ENCODE measurements at regions not wholly inside any gene's neighbourhood (a gene's known extent, or its start where the extent isn't known, plus 50 kb on each side); places are given as distances from the start of the nearest gene placed in this dataset.

- DNase-seq (ENCODE audit: low spot score) (peak; percentile 78), ATAC-seq (peak; percentile 98)
- 0 out of 2 replicates have a peak overlapping the region, but pooled peaks have one; percentile 6 for H3K4me3 Mint-ChIP-seq
- ChIA-PET POLR2A (no interaction called here), CTCF (no interaction called here)
- H3K4me1 Mint-ChIP-seq: peaks cover 33% of the 10 kb centered on the region
- peaks cover 27% of the 10 kb centered on the region for H3K36me3 Mint-ChIP-seq
- no peaks in the 10 kb centered on the region for H3K27me3 Mint-ChIP-seq (ENCODE audit: low read depth)
- TF ChIP-seq MLX (CRISPR knock-in tag; IDR thresholded peaks at IDR 0.05) (no peak), ARID4B (CRISPR knock-in tag; IDR thresholded peaks at IDR 0.05; ENCODE audit: borderline replicate concordance) (no peak), E2F5 (CRISPR knock-in tag; IDR thresholded peaks at IDR 0.05) (peak; percentile 78; the same call in 1 of the 2 replicates), NFYB (CRISPR knock-in tag; conservative IDR thresholded peaks at IDR 0.05; ENCODE audit: low read depth) (no peak), PRDM15 (CRISPR knock-in tag; IDR thresholded peaks at IDR 0.05) (peak; percentile 73), USF1 (CRISPR knock-in tag; IDR thresholded peaks at IDR 0.05) (peak; percentile 63; the same call in 1 of the 2 replicates), TEAD1 (CRISPR knock-in tag; IDR thresholded peaks at IDR 0.05) (peak; percentile 70; the same call in 1 of the 2 replicates), CREM (CRISPR knock-in tag; IDR thresholded peaks at IDR 0.05) (peak; percentile 63; the same call in 1 of the 2 replicates), PRRX2 (CRISPR knock-in tag; IDR thresholded peaks at IDR 0.05) (no peak), MAX (CRISPR knock-in tag; IDR thresholded peaks at IDR 0.05) (peak; percentile 68; the same call in 1 of the 2 replicates), ATF2 (CRISPR knock-in tag; IDR thresholded peaks at IDR 0.05; ENCODE audit: borderline replicate concordance, low read depth) (no peak), ZNF317 (CRISPR knock-in tag; IDR thresholded peaks at IDR 0.05; ENCODE audit: borderline replicate concordance, low read depth) (no peak), ZNF532 (CRISPR knock-in tag; IDR thresholded peaks at IDR 0.05; ENCODE audit: borderline replicate concordance) (no peak), FOXK1 (CRISPR knock-in tag; IDR thresholded peaks at IDR 0.05) (0 out of 2 replicates have a peak, but pooled peaks have one; percentile 57), ZNF138 (CRISPR knock-in tag; conservative IDR thresholded peaks at IDR 0.05) (no peak), USF2 (CRISPR knock-in tag; IDR thresholded peaks at IDR 0.05) (peak; percentile 81), ZBTB21 (CRISPR knock-in tag; IDR thresholded peaks at IDR 0.05; ENCODE audit: borderline replicate concordance) (0 out of 2 replicates have a peak, but pooled peaks have one; percentile 42)
- H3K27ac Mint-ChIP-seq: peak overlapping the region; percentile 81
- H3K9me3 Mint-ChIP-seq: peaks cover 36% of the 10 kb centered on the region
Measured at GRCh38 chr3:176505878-176506621, 691.2 kb downstream of the TBL1XR1 start.

Data from WTC11 (cell line).